Ishikawa (cell line): ENCODE measurements at regions not wholly inside any gene's neighbourhood (a gene's known extent, or its start where the extent isn't known, plus 50 kb on each side); places are given as distances from the start of the nearest gene placed in this dataset.

Experiments used
- CEBPB ChIP-seq: IDR thresholded peaks from 2 replicates; pipeline ENCODE4 v1.6.1; 2012
- CREB1 ChIP-seq: IDR thresholded peaks from 2 replicates; pipeline ENCODE4 v1.6.1; 2012; ENCODE audit warnings: low read depth
- EGR1 ChIP-seq: IDR thresholded peaks from 2 replicates; pipeline ENCODE4 v1.6.1; 2012
- EP300 ChIP-seq: IDR thresholded peaks from 2 replicates; pipeline ENCODE4 v1.6.1; 2012; ENCODE audit warnings: borderline replicate concordance
- FOXM1 ChIP-seq: IDR thresholded peaks from 2 replicates; pipeline ENCODE4 v1.6.1; 2012; ENCODE audit warnings: low read depth, borderline replicate concordance
- NFIC ChIP-seq: IDR thresholded peaks from 2 replicates; pipeline ENCODE4 v1.6.1; 2012
- RAD21 ChIP-seq: IDR thresholded peaks from 2 replicates; pipeline ENCODE4 v1.6.1; 2012; ENCODE audit warnings: low read depth
- TAF1 ChIP-seq: IDR thresholded peaks from 2 replicates; pipeline ENCODE4 v1.6.1; 2012; ENCODE audit warnings: low read depth, mild to moderate bottlenecking
- TCF12 ChIP-seq: IDR thresholded peaks from 2 replicates; pipeline ENCODE4 v1.6.1; 2012; ENCODE audit warnings: low read depth
- TEAD4 ChIP-seq: IDR thresholded peaks from 2 replicates; pipeline ENCODE4 v1.6.1; 2012
- YY1 ChIP-seq: IDR thresholded peaks from 2 replicates; pipeline ENCODE4 v1.6.1; 2012; ENCODE audit warnings: low read depth
- ZBTB7A ChIP-seq: IDR thresholded peaks from 2 replicates; pipeline ENCODE4 v1.6.1; 2012; ENCODE audit warnings: low read depth
- TF ChIP-seq, protein P1 (sequence below): IDR thresholded peaks from 2 replicates; pipeline ENCODE4 v1.6.1; 2012
- TF ChIP-seq, protein P2 (sequence below): IDR thresholded peaks from 2 replicates; pipeline ENCODE4 v1.6.1; 2012; ENCODE audit warnings: low read depth, mild to moderate bottlenecking
- TF ChIP-seq, protein P3 (sequence below): IDR thresholded peaks from 2 replicates; pipeline ENCODE4 v1.6.1; 2012

DNA sequence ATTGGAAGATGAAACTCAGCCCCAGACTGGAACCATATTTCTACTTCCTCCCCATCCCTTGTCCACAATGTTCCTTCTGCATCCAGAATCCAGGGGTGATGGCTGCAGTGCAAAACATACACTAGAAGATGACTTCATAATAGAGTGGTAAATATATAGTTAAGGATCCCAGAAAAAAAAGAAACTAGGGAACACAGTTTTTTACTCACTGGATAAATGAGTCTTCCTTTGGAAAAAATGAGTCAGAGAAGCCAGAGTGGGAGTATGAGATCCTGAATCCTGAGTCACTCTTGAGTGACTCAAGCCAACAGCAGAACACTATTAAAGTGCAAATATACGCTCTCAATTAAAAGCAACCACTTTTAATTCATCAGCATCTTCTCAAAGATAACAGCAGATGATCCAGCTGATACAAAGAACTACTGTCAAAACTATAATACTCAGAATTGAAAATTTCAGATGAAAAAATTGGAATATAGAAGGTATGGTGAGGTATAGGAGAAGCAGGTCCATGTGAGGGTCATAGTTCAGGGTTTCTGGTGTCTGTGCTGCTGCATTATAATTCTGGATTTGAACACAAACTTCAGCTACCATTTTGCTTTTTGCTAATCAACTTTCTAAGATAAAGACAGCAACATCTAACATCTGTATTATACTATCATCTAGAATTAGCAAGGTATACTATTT lies 987.2 kb upstream of the CDH2 start:
- TF ChIP-seq EGR1, result no peak
- no peak for TF ChIP-seq FOXM1
- no peak; the same call in 1 of the 2 replicates for TF ChIP-seq RAD21
- peak; percentile 43; the same call in 1 of the 2 replicates for TF ChIP-seq TEAD4
- 0 out of 2 replicates have a peak, but pooled peaks have one; percentile 46 for TF ChIP-seq NFIC
- TF ChIP-seq, protein P1, sequence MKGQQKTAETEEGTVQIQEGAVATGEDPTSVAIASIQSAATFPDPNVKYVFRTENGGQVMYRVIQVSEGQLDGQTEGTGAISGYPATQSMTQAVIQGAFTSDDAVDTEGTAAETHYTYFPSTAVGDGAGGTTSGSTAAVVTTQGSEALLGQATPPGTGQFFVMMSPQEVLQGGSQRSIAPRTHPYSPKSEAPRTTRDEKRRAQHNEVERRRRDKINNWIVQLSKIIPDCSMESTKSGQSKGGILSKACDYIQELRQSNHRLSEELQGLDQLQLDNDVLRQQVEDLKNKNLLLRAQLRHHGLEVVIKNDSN, result no peak
- no peak for TF ChIP-seq CREB1
- TF ChIP-seq, protein P2, sequence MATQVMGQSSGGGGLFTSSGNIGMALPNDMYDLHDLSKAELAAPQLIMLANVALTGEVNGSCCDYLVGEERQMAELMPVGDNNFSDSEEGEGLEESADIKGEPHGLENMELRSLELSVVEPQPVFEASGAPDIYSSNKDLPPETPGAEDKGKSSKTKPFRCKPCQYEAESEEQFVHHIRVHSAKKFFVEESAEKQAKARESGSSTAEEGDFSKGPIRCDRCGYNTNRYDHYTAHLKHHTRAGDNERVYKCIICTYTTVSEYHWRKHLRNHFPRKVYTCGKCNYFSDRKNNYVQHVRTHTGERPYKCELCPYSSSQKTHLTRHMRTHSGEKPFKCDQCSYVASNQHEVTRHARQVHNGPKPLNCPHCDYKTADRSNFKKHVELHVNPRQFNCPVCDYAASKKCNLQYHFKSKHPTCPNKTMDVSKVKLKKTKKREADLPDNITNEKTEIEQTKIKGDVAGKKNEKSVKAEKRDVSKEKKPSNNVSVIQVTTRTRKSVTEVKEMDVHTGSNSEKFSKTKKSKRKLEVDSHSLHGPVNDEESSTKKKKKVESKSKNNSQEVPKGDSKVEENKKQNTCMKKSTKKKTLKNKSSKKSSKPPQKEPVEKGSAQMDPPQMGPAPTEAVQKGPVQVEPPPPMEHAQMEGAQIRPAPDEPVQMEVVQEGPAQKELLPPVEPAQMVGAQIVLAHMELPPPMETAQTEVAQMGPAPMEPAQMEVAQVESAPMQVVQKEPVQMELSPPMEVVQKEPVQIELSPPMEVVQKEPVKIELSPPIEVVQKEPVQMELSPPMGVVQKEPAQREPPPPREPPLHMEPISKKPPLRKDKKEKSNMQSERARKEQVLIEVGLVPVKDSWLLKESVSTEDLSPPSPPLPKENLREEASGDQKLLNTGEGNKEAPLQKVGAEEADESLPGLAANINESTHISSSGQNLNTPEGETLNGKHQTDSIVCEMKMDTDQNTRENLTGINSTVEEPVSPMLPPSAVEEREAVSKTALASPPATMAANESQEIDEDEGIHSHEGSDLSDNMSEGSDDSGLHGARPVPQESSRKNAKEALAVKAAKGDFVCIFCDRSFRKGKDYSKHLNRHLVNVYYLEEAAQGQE, result no peak
- TF ChIP-seq CEBPB, result no peak
- TF ChIP-seq TCF12, result peak; percentile 56
- TF ChIP-seq EP300, result peak; percentile 74; the same call in 1 of the 2 replicates
- TF ChIP-seq ZBTB7A, result no peak
- TF ChIP-seq YY1, result no peak
- TF ChIP-seq, protein P3, sequence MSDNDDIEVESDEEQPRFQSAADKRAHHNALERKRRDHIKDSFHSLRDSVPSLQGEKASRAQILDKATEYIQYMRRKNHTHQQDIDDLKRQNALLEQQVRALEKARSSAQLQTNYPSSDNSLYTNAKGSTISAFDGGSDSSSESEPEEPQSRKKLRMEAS, result no peak
- no peak for TF ChIP-seq TAF1

GRCh38 chr18:29163596-29163995 lies 986.7 kb upstream of the CDH2 start:
- no peak for TF ChIP-seq RAD21
- TF ChIP-seq, protein P2, result no peak
- TF ChIP-seq NFIC, result no peak
- no peak for TF ChIP-seq TAF1
- no peak for TF ChIP-seq CEBPB
- no peak for TF ChIP-seq EP300
- no peak for TF ChIP-seq FOXM1
- TF ChIP-seq TCF12, result no peak
- TF ChIP-seq EGR1, result no peak
- TF ChIP-seq, protein P1, result no peak

GRCh38 chr18:29161429-29161828 lies 984.5 kb upstream of the CDH2 start:
- TF ChIP-seq, protein P1, result no peak
- TF ChIP-seq NFIC (no peak), CEBPB (no peak), EP300 (no peak), TAF1 (no peak), FOXM1 (no peak), CREB1 (no peak), TEAD4 (no peak), TCF12 (no peak), ZBTB7A (no peak), EGR1 (no peak), YY1 (no peak), RAD21 (no peak)
- TF ChIP-seq, protein P2, result no peak
- TF ChIP-seq, protein P3, result no peak
